Activated effector memory CD4-positive, alpha-beta T cell treated with Interleukin-2 at 50 U/mL for 16 hours (primary cell): ENCODE measurements at regions not wholly inside any gene's neighbourhood (a gene's known extent, or its start where the extent isn't known, plus 50 kb on each side); places are given as distances from the start of the nearest gene placed in this dataset.

Experiments
- DNase-seq: peaks from one replicate; pipeline ENCODE4 v3.0.0-alpha.2; 2020

- DNase-seq: no peak
These were observed 103.4 kb upstream of the SDK1 start for GRCh38 chr7:3197567-3198213.

- no peak for DNase-seq
These were observed 102.7 kb upstream of the SDK1 start for GRCh38 chr7:3198316-3198715.

GRCh38 chr7:3200504-3200903, 100.5 kb upstream of the SDK1 start:
- no peak for DNase-seq

- no peak for DNase-seq
These were observed 99.7 kb upstream of the SDK1 start for GRCh38 chr7:3201306-3201705.

GRCh38 chr7:3201937-3202710, 98.9 kb upstream of the SDK1 start:
- DNase-seq: no peak

GRCh38 chr7:3204526-3204925, 96.5 kb upstream of the SDK1 start:
- no peak for DNase-seq

- no peak for DNase-seq
These were observed 95.0 kb upstream of the SDK1 start for GRCh38 chr7:3206101-3206500.

- DNase-seq: no peak
These were observed 94.3 kb upstream of the SDK1 start for GRCh38 chr7:3206771-3207191.

- DNase-seq: no peak
These were observed 93.6 kb upstream of the SDK1 start for GRCh38 chr7:3207387-3207902.

GRCh38 chr7:3210531-3210930, 90.5 kb upstream of the SDK1 start:
- DNase-seq: no peak

GRCh38 chr7:3214090-3214413, 87.0 kb upstream of the SDK1 start:
- DNase-seq: no peak

- DNase-seq: no peak
These were observed 85.1 kb upstream of the SDK1 start for GRCh38 chr7:3215624-3216585.

GRCh38 chr7:3217166-3217565, 83.9 kb upstream of the SDK1 start:
- DNase-seq: no peak

- no peak for DNase-seq
These were observed 82.4 kb upstream of the SDK1 start for GRCh38 chr7:3218411-3219225.

- no peak for DNase-seq
These were observed 71.1 kb upstream of the SDK1 start for GRCh38 chr7:3229904-3230470.

GRCh38 chr7:3230908-3231307, 70.1 kb upstream of the SDK1 start:
- no peak for DNase-seq

GRCh38 chr7:3232228-3232627, 68.8 kb upstream of the SDK1 start:
- DNase-seq: no peak

- DNase-seq: no peak
These were observed 67.8 kb upstream of the SDK1 start for GRCh38 chr7:3233301-3233700.

GRCh38 chr7:3234051-3234450, 67.0 kb upstream of the SDK1 start:
- DNase-seq: no peak

GRCh38 chr7:3234851-3235250, 66.2 kb upstream of the SDK1 start:
- DNase-seq: no peak

- DNase-seq: no peak
These were observed 65.7 kb upstream of the SDK1 start for GRCh38 chr7:3235322-3235721.

GRCh38 chr7:3236268-3236667, 64.8 kb upstream of the SDK1 start:
- no peak for DNase-seq
